Fibroblast of peridontal ligament (primary cell): ENCODE measurements at regions not wholly inside any gene's neighbourhood (a gene's known extent, or its start where the extent isn't known, plus 50 kb on each side); places are given as distances from the start of the nearest gene placed in this dataset.
"Not testable (repeated sequence)": the region's sequence is repeated elsewhere in the genome, so short reads cannot be mapped to it uniquely, and the experiment has no call there.

Experiments used
- DNase-seq: peaks from one replicate; pipeline ENCODE4 v3.0.0-alpha.2; 2010; ENCODE audit errors: extremely low read depth

DNA sequence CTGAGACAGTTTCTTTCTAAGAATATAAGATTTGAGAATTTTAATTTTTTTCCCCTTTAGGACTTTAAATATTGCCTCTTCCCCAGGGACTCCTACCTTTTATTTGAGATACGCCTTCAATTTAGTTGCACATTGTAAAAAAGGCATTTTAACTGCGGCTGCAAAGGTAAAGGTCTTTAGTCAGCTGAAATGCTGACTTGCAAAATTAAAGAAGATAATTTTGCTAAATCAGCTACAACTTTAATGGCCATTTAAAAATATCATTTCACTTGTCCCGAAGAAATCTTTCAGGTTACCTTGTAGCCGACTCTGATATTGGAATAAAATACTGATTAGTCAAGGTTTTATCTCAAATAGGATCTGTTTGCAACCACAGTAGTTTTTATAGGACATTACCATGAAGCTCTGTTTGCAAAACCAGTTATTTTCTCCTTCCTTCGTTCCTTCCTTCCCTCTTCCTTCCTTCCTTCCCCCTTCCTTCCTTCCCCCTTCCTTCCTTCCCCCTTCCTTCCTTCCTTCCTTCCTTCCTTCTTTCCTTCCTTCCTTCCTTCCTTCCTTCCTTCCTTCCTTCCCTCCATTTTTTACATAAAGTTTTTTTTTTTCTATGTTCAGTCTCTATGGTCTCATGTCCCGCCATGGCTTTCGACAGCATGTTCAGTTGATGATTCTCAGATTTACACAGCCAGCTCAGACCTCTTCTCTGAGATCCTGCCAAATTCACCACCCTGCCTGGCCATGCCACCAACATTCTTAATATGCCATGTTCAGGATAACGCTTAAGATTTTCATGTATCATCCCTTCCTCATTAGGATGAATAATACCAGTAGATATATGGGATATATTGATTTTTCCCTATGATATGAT is 405.4 kb upstream of the PRKX start:
- no peak for DNase-seq

DNA sequence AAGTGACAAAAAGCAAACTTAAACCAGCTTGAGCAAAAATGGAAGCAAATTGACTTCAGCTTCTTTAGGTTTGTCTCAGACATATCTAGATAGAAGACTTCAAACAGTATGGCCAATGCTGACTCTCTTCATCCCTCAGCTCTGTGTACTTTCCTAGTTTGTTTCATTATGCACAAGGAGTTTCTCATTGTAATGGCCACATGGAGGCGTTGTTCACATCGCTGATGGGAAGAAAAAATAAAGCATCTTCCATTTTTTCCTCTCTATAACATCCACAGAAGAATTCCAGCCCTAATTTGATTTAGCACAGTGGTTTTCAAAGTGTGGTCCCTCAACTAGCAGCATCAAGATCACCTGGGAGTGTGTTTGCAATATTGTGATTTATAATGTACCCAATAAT is 397.5 kb upstream of the PRKX start:
- no peak for DNase-seq

DNA sequence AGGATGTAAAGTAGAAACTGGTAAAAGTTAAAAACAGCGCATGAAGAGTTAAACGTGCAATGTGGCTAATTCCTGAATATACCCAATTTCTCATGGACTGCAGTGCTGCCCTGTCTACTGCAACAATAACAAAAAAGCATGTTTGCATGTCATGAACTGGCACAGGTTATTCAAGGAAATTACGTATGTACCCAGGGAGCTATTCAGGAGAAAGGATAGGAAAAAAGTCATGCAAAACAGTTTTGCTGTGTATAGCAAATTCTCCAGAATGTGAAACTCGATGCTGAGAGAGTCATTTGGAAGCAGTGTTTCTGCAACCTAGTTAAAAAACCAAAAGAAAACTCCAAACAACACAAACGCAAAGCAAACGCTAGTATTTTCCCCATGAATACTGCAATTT is 381.5 kb upstream of the PRKX start:
- DNase-seq: no peak

DNA sequence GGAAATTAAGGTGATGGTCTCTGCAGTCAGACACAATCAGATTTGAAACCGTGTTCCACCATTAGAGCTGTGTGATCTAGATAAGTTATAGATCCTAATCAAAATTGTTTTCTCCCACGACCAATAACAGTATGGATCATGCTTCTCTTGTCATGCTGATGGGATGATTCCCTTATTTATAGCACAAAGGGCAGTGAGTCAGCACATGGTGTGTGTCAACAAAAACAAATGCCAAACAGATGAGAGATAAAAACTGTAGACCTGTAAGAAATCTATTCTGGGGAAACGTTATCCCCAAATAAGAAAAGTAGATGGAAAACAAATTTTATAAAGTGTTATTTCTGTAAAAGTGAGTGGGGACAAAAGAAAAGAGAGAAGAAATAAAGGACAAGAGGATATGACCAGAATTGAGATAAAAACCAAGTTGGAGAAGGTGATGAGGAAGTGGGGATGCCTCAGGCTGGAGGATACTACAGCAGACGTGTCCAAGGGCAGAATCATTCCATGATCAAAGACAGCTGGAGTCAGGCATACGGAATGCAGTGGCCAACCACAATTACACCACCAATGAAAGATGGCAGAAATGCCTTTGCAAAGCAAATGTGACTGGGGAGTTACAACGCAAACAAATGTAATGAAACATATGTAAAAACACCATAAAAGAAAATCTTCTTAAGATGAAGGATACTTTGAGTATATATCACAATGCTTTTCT is 377.8 kb upstream of the PRKX start:
- no peak for DNase-seq

DNA sequence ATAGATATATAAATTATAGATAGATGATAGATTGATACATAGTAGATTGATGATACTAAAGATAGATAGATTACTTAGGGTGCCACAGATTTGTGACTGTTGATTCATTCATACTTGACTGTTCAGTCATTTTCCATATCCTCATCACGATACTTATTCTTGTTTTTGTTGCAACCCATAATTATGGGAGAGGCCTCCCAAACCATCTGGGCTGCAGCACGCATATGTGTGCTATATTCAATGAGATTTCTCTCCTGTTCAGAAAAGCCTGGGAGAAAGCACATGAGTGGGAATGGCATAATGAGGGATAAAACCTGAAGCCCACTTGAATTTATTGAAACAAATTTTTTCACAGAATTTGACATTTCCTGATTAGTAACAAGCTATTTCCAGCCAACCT is 346.4 kb upstream of the PRKX start:
- DNase-seq: no peak

DNA sequence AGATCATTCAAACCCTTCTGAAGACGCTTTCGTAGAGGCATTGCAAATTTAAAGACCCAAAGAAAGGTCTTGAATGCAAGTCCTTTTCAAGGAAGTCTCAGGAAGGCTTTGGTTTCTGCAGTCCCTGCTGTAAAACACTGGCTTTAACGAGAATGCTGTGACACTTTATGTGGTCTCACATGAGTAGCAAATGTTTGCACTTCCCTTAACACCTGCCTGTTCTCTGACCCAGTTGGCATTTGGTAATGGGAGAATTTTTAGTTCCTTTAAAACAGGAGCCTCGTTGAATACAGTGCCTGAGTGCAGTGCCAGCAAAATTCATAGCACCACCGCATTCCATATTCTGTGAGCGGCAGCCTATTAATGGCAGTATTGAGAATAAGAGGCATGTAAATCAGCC is 330.5 kb upstream of the PRKX start:
- DNase-seq: no peak

DNA sequence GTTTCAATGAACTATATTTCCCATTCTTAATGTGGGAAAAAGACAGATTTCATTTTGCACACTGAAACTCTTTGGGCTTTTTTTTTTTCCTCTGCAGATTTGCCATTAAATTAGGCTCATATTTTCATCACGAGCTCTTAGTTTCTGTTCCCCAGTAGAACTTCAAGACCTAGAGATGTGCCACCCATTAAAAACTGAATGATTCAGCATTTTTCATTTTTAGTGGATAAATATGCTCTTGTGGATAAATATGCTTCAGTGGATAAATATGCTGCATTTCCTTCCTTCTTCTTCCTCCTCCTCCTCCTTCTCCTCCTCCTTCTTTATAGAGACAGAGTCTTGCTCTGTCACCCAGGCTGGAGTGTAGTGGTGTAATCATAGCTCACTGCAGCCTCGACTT is 322.4 kb upstream of the PRKX start:
- no peak for DNase-seq

DNA sequence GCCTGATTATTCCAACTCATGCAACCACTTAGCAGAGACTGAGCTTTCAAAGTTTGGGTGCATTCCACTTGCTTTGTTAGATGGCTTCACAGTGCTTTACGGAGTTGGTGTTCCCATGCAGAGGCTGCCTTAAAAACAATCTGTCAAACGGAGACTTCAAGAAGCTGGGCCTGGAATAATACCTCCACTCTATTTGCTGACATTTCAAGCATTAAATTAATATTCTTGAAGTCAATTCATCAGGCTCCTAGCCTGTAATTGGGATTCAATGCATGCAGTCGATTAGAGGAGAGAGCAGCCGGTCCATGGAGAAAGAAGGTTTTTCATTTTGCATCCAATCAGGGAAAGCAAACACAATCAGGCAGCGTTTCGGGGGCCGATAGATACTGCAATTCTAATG is 314.7 kb upstream of the PRKX start:
- DNase-seq: no peak

DNA sequence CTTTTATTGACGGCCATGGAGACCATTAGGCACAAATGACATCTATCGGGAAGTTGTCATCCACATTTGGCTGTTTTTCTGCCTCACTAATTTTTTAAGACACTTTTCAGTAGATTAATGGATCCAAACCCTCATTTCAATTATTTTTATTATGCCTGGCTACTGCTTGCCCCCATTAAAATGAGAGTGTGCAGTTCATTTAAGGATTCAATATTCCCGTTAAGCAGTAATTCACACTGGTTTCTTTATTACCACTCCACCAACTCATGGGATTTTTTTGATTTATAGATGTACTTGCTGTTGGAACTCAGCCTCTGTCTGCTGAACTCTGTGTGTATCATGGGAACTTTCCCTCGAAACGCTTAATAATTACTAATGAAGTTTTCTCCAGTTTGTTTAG is 291.8 kb upstream of the PRKX start:
- no peak for DNase-seq

DNA sequence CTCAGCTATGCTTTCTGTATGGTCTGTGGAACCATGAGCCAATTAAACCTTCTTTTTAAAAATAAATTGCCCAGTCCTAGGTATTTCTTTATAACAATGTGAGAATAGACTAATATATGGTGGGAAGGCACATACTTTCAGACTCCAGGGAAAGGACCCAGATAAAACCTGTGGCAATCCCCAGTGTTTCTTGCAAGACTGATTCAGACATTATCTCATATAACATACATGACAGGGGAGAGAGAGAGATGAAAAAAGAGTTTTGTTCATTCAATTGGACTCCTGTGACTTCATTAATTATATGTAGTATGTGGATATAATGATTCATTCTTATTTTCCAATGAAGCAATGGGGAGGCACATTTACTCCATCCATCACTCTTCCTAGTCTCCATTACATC is 291.4 kb upstream of the PRKX start:
- DNase-seq: no peak

DNA sequence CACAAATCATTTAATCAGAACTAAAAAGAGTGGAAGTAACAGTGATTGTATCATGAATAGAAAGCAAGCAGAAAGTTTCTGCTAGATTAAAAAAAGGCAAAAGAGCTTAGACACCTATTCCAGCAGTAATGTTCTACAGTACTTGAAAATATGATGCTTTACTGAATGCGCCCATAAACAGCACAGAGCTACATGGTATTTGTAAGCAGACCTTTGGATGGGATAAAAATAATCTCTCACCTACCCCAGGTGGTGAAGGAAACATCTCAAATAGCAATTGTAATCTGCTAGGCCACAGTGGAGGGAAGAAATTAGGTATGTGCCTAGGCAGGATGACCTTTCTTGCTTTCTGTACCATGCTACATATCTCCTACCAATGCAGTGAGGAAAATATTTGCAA is 280.9 kb upstream of the PRKX start:
- DNase-seq: no peak

DNA sequence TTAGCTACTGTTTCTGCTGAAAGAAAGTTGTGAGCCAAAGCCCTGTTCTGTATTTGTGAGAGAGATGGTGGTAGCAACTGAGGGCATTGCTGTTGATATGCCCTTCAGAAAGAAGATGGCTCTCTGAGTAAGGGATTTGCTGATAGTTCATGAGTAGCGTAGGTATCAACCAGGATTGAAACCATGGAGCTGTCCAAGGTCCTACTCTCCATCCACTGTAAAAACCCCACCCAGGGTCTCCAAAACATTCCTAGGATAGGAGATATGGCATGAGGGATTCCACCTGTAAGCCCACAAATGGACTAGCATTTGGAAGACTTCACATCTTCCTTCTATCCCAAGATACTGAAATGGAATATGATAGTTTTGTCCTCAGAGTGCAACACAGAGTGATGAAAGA is 277.1 kb upstream of the PRKX start:
- DNase-seq: no peak

DNA sequence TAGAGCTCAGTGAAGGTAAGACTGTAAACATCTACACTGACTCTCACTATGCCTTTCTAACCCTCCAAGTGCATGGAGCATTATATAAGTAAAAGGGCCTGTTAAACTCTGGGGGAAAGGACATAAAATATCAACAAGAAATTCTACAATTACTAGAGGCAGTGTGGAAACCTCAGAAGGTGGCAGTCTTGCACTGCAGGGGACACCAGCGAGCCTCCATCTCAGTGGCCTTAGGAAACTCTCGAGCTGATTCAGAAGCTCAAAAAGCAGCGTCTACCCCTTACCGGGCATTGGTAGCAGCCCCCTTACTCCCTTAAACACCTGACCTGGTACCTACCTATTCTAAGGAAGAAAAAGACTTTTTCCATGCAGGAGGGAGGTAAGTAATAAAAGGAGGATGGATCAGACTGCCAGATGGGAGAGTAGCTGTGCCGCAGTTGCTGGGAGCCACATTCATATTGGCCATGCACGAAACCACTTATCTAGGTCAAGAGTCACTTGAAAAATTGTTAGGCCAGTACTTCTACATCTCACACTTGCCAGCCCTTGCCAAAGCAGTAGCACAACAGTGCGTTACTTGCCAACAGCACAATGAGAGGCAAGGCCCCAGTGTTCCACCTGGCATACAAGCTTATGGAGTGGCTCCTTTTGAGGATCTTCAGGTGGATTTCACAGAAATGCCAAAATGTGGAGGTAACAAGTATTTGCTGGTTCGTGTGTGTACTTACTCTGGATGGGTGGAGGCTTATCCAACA is 258.8 kb upstream of the PRKX start:
- DNase-seq: not testable (repeated sequence)

DNA sequence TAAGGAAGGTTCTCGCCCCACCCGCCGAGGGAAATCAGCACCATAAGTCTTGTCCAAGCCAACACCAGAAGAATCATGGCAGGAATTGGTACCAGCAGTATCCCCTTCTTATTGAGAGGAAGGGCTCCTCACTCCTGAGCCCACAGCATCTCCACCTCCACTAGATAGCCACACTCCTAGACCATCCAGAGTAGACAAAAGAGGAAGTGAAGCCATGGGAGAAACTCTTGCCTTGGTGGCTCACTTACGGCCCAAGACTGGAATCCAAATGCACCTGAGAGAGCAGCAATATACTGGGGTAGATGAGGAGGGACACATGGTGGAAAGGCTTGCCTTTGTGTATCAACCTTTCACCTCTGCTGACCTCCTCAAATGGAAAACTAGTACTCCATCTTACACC is 255.3 kb upstream of the PRKX start:
- DNase-seq: no peak

DNA sequence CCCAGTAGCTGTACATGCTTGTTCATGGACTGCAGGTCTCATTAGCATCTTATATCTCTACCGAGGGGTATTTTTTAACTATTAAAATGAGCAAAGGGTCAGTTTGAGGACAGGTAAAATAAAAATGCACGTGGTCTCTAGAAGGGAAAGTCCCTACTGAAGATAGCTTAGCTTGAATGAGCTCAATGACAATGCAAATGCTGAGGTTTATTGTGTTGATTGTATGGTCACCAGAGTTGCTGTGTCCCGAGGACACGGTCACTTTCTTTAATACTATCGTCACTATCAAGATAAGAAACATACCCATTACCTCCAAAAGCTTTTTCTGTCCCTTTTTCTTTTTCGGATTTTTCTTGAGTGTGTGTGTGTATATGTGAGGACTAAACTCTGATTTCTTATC is 250.5 kb upstream of the PRKX start:
- no peak for DNase-seq

DNA sequence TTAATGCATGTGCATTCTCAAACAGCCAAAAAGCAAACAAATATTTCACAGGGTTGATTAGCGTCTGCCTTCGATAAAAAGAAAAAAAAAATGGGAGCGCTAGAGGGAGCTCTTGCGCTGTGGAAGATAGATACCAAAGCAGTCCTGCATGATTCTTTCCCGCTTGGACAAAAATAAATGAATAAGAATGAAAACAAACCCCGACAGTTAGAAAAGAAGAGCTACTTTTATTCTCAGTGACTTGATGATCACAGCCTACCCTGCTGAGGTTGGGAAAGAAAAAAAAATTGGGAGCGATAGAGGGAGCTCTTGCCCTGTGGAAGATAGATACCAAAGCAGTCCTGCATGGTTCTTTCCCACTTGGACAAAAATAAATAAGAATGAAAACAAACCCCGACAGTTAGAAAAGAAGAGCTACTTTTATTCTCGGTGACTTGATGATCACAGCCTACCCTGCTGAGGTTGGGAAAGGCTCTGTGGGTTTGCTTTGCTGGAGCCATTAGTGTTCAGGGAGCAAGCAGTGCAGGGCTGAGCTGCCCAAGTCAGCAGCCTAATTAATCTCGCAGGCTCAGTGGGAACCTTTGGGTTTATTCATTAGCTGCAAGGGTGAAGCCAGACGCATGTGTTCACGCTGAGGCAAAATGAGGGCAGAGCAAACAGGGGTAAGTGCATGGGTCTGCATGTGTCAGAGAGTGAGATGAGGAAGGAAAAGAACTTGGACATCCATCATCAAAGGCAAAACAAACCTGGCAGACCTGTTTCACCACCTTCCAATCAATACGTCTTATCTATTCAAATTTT is 249.3 kb upstream of the PRKX start:
- peak; percentile 17 for DNase-seq

DNA sequence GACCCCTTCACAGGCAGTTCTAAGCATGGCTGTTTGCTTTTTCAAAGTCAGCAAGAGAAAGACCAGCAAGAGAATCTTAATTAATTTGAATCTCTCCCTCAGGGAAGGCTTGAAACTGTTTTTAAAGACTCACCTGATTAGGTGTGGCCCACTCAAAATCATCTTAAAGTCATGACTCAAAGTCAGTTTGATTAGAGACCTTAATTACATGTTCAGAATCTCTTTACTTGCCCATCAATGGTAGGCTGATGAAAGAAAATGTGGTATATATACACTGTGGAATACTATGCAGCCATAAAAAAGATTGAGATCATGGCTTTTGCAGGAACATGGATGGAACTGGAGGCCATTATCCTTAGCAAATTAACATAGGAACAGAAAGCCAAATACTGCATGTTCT is 247.5 kb upstream of the PRKX start:
- no peak for DNase-seq

DNA sequence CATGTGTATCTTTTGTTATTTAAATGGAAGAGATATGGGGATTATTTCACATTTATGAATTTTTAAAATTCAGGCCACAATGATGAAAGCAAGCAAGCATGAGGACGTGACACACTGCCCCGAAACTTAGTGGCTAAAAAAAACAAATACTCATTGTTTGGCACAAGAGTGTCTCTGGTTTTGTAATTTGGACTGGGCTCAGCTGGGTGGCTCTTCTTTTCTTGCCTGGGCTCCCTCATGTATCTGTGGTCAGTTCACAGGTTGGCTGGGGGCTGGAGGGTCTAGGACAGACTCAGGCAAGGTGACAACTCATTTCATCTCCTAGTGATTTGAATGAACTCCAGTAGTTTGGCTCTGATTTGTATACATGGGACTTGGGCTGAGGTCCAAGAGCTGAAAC is 238.4 kb upstream of the PRKX start:
- no peak for DNase-seq

DNA sequence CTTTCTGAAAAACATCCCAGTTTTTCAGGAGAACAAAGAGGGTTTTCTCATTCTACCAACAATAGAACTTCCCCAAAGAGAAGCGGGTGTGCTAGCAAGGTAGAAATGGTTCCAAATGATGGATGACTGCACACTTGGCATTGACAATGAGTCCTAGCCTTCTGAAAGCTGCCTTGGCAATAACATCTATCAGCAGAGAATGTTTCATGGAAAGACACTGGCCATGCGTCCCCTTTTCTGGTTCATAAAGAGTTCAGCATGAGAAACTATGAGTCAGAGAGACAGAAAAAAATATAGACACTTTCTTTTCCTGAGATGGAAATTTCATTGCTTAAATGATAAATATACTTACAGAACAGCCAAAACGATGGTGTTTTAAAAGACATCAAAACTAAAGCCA is 236.9 kb upstream of the PRKX start:
- peak; percentile 0 for DNase-seq

DNA sequence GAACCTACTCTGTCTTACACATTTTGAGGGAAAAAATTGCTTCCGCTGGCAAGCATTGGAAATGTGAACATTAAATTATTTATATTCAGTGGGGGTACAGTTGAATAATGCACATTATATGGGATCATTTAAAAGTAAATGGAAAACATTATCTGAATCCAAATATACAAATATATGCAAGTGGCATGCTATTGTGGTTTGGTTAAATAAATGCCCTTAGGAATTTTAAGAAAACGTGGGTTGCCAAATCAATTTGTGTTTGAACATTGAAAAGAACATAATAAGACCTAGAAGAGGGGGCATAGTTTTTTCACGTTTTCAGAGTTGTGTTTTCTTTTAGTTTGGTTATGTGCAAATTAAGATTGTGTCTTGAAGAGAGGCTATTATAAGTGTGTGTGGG is 230.5 kb upstream of the PRKX start:
- DNase-seq: no peak

DNA sequence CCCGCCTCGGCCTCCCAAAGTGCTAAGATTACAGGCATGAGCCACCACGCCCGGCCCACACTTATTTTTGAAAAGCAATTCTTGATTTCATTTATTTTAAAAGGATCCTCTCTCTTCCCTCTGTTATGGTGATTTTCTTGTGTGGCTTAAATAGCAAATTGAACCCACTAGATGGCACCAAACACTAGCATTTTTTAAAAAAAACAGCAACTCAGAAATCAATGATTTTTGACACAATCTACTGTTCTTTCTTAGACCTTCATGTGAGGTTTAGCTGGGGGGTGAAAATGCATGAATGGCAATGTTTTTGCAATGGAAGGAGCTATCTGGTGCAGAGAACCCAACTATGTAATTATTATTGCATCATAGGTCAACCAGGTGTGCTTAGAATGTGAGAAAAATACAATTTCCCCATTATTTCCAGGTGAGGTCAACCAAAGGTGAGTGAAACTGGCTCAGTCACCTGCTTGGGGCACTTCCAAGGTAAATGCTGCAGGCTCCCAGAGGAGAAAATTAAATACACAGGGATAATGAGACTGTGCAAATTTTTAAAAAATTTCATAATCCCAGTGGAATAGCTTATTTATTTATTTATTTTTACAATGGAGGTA is 226.7 kb upstream of the PRKX start:
- DNase-seq: peak; percentile 33

DNA sequence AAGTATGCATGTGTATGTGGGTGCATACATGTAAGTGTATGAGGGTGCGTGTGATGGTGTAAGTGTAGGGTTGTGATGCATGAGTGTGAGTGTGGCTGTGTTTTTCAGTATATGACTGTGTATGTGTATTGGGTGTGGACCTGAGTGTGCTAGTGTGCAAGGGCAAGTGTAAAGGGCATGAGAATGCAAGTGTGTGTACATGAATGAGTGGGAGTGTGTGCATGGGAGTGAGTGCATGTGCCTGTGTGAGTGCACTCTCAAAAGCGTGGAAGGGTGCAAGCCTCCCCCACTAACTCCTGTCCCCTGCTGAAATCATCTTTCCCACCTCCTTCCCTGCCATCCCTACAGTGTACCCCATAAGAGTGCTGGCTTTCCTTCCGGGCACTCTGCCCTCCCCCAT is 225.1 kb upstream of the PRKX start:
- no peak for DNase-seq
